Tongue (tissue), 1 donor: ENCODE measurements at regions not wholly inside any gene's neighbourhood (a gene's known extent, or its start where the extent isn't known, plus 50 kb on each side); places are given as distances from the start of the nearest gene placed in this dataset.
"Not testable (repeated sequence)": the region's sequence is repeated elsewhere in the genome, so short reads cannot be mapped to it uniquely, and the experiment has no call there.

Experiments
- DNase-seq: peaks from one replicate; pipeline ENCODE4 v3.0.0-alpha.2; 2015

DNA sequence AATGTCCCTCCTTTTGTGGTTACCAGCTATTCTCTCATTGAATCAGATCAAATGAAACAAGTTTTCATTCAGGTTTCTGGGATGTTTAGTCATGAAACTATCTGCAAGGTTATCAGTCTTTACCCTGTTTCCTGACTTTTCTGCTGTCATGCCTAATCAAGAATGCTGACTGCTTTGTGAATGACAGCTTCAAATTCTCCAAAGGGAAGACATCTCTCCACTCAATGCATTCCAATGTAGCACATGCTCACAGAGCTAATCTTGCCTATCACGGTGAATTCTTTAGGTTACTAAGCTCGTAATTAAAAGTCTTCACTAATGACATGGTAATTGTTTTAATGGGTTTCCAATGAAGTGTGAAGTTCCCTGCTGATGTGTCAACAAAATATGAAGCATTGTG, 1068.5 kb downstream of the PCDH7 start:
- no peak for DNase-seq

DNA sequence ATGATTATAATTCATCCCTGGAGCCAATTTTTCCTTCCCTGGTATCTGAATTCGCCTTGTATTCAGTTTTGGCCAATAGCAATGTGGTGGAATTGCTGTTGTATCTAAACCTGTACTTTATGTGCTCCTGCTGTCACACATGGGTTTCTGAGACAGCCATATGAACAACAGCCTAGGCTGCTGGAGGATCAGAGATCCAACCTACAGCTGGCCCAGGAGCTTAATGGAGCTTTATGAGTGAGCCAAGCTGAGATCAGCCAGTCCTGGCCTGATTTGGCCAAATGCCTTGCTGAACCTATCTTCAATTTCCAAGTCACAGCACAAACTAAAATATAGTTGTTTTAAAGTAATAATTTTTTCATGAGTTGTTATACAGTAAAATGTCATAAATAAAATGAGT, 1071.5 kb downstream of the PCDH7 start:
- peak; percentile 25 for DNase-seq

DNA sequence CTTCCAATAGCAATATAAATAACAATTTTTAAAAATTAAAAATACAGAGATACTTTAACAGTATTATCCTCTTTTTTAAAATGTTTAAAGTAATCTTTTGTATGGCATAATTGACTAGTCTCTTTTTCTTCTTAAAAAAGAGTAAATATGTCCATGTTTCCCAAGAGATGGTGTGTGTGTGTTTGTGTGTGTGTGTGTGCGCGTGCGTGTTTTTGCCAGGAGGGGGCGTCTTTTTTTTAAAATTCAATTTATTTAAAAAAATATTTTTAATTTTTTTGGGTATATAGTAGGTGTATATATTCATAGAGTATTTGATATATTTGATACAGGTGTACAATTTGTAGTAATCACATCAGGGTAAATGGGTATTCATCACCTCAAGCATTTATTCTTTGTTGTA, 1073.7 kb downstream of the PCDH7 start:
- DNase-seq: no peak

DNA sequence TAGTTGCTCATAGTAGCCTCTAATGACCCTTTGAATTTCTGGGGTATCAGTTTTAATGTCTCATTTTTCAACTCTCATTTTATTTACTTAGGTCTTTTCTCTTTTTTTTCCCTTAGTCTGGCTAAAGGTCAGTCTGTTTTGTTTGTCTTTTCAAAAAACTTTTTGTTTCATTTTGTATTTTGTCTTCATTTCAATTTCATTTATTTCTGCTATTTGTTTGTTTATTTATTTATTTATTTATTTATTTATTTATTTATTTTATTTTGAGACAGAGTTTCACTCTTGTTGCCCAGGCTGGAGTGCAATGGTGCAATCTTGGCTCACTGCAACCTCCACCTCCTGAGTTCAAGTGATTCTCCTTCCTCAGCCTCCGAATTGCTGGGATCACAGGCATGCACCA, 1076.9 kb downstream of the PCDH7 start:
- DNase-seq: not testable (repeated sequence)

DNA sequence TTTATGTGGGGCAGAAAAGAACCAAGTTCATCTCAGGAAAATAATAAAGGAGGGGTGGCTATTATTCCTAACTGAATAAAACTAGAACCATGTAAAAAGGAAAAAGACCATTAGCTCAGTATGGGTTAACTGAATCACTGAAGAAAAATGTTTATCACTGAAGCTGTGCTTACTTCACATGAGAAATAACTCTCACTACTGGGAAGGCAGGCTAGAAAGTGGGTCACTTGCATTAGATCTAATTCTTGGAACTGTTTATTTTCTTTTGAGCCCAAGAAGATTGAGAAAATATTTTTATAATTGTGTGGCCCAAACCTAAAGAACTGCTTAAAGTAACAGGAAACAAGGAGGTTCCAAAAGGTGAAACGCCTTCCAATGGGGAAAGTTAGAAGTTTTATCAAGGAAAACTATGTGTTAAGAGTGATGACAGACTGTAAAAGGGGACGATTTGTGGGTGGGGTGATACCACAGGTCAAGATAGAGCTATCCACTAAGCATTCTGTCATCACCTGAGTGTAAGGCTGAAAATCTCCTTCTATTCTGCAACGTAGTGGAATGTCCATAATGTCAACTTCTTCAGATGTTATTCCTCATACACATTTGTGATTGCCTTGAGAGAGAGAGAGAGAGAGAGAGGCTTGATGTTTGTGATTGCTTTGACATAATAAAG, 1083.5 kb downstream of the PCDH7 start:
- DNase-seq: no peak

DNA sequence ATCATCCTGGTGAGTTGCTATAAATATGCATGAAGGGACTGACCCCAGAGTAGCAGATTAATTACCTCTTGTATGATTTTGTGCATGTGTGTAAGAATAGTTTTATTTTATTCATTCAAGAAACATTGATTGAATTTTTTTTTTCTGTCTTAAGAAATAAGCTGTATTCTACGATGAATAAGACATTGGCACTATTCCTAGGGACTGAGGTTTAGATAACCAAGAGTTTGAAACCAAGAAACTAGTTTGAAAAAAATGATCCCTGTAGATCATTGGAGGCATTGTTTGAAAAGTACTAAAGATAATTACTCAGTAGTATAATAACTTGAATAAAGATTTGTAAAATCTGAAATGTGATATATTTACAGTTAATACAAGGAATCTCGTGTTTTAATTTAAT, 1086.9 kb downstream of the PCDH7 start:
- no peak for DNase-seq

DNA sequence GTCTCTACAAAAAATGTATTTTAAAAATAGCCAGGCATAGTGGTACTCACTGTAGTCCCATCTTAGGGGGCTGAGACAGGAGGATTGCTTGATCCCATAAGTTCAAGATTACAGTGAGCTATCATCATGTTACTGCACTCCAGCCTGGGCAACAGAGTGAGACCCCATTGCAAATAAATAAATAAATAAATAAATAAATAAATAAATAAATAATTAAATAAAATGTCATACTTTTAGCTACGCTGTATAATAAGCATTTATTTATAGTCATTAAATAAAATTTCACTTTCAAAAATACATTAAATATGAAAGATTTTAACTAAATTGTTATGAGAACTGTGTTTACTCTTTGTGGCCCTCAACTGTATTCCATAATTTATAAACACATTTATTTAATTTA, 1124.2 kb downstream of the PCDH7 start:
- no peak for DNase-seq

DNA sequence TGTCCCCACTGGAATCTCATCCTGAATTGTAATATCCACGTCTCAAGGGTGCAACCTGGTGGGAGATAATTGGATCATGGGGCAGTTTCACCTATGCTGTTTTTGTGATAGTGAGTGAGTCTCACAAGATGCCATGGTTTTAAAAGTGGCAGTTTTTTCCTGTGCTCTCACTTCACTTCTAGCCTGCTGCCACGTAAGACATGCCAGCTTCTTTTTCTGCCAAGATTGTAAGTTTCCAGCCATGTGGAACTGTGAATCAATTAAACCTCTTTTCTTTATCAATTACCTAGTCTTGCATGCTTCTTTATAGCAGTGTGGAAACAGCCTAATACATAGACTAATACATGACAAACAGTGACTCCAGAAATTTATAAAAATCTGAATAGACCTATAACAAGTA, 1131.8 kb downstream of the PCDH7 start:
- DNase-seq: no peak

DNA sequence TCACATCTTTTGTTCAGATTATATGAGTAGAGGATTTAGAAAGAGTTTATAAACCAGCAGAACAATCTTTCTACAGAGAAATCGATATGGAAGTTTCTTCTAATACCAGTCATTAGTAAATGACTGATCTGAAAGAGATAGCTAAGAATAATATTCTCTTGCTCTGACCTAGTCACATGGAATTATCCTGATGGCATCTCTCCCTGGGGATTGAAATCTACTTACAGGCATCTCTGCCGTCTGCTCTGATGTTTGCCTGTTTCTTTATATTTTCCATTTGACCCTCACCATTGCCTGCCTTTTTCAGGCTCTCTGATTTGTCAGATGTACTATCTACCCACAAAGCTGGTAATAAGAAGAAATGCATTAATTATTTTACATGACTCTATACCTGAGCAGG, 1157.3 kb downstream of the PCDH7 start:
- DNase-seq: no peak

DNA sequence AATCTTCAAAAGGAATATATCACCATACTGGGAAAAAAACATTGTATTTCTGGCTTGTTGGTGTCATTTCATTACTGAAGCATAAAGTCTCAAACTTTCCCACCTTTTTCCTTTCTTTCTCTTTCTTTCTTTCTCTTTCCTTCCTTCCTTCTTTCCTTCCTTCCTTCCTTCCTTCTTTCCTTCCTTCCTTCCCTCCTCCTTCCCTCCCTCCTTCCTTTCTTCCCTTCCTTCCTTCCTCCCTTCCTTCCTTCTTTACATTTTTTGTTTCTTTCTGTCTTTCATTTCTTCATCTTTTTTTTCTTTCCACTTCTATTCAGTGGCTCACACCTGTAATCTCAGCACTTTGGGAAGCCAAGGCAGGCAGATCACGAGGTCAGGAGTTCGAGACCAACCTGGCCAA, 1160.7 kb downstream of the PCDH7 start:
- DNase-seq: not testable (repeated sequence)

DNA sequence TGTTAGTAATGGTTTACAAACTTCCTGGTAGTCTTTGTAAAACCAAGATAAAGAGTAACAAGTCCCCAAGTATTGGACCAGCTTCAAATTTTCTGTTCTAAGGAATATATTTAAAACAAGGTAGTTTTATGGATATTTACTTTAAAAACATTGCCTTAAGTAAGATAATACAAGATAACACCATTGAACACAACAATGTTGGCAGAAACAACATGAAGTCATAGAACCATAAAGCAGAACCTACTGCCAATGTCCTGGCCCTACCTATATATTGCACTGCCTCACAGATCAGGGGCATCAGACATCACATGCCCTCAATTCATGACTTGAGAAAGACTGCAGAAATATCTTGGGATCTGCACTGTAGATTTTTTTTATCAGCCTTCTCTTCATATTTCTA, 1176.2 kb downstream of the PCDH7 start:
- no peak for DNase-seq

DNA sequence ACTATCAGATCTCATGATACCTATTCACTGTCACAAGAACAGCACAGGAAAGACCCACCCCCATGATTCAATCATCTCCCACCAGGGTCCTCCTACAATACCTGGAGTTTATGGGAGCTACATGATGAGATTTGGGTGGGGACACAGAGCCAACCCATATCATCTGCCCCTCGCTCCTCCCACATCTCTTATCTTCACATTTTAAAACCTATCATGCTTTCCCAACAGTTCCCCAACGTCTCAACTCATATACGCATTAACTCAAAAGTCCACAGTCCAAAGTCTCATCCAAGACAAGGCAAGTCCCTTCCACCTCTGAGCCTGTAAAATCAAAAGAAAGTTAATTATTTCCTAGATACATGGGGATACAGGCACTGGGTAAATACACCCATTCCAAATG, 1185.2 kb downstream of the PCDH7 start:
- no peak for DNase-seq

DNA sequence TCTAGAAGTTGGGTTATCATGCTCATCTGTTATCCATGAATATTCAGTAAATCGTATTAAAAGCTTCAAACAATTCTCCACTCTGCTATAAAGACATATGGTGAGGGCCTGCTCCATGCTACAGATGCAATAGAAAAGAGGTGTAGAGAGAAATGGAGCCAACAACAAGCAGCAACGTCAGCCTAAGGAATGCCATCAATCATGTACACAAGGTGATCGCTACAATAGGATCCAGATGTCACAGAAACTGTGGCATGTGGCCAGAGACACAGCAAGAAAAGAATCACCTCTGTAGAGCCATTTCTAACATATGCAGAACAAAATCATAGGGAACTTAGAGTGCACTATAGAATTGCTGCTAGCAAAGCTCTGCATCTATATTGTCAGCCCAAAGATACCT, 1188.1 kb downstream of the PCDH7 start:
- peak; percentile 3 for DNase-seq

DNA sequence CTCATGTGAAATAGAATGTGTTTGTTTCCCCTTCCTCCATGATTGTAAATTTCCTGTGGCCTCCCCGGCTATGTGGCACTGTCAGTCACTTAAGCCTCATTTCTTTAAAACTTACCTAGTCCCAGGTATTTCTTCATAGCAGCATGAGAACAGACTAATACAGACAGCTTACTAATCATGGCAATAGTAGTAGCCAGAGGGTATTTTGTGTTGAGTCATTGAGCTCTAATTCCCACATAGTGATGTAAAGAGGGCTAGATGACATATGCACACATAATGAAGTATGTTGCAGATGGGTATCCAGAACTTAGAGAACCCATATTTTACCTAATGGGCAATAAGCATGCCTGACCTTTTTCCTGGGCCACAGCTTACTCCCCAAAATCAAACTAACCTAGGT, 1197.2 kb downstream of the PCDH7 start:
- DNase-seq: no peak

DNA sequence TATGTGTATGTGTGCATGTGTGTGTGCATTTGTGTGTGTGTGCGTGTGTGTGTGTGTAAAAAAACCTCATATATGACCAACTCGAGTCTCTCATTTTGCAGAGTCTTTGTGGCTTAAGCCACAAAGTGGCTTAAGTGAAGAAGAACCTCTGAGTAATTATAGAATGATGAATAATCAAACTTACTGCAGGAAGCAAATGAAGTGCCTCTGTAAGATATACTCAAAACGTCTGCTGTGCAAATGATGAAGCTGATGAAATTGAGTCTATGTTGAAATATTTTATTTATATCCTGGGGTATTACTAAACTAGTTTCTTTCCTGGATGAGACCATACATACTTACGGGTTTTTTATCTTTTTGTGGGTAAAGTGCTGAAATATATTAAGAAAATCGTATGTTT, 1198.7 kb downstream of the PCDH7 start:
- no peak for DNase-seq

DNA sequence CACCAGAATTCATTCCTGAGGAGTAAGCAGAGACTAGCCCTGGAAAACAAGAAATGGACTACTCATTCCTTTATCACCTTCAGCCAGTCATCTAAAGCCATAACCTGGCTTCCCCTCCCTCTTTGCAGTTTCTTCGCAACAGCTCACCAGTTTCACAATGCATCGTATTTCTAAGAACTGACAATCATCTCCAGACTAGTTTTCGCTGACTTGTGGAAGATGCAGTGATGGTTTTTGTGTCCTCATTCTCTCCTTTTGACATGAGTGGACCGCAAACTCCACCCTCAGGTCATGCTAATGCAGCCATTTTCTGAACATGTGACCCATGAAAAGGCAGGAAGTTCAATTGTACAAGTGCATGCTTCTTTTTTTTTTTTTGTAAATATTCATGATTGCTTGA, 1203.5 kb downstream of the PCDH7 start:
- DNase-seq: no peak

DNA sequence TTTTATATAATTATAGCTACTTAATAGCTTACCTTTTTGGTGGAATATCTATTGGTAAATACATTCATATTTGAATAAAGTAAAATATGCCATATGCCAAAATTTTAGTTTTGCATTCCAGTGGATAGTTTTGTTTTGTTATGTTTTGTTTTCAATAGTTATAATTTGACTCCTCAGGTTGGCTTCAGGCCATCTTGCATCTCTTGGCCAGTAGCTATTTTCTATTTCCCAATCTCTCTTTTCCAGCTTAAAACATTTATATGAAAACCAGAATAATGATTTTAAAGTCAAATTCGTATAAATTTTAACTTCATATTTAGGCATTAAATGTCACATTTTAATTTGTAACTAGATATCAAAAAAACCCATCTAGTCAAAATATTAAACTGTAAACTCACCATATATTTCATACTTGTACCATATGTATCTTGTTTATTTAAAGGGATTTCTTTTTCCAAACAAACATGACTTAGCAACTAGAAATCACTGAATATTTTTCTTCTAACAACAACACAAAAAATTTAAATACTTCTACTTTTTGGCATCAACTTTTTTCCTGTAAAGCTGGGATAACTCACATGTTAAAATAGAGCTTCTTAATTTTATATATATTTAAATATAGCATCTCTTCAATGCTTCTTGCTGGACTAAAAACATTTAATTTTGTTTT, 1209.6 kb downstream of the PCDH7 start:
- peak; percentile 4 for DNase-seq

DNA sequence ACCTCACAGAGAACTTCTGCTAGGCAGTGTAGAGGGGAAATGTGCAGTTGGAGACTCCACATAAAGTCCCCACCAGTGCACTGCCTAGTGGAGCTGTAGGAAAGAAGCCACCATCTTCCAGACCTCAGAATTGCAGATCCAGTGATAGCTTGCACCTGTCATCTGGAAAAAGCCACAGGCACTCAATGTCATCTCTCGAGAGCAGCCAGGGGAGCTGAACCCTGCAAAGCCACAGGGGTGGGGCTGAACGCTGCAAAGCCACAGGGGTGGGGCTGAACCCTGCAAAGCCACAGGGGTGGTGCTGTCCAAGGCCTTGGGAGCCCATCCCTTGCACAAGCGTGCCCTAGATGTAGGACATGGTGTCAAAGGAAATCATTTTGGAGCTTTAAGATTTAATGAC, 1226.3 kb downstream of the PCDH7 start:
- DNase-seq: no peak

DNA sequence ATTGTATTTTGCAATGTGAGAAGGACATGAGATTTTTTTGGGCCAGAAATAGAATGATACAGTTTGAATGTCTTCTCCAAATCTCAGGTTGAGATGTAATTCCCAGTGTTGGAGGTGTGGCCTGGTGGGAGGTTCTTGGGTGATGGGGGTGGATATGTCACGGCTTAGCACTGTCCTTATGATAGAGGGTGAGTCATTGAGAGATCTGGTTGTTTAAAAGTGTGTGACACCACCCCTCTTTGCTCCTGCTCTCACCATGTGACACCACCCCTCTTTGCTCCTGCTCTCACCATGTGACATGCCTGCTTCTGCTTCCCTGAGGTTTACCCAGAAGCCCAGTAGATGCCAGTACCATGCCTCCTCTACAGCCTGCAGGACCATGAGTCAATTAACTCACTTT, 1226.9 kb downstream of the PCDH7 start:
- no peak for DNase-seq

DNA sequence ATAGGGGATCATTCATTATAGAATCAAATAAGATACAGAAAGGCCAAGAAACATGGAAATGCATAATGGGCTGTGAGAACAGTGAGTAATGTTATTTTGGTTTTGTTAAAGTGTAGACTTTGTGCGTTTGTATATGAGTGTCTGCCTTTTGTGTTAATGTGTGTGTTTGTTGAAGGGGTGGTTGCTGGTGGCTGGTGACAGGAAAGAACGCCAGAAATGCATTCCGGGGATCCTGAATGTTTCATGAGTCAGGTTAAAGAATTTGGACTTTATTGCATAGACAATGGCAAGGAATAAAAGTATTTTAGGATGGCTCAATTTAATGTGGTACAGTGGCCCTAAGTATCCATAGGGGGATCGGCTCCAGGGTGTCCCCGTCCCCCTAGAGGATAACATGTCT, 1228.9 kb downstream of the PCDH7 start:
- no peak for DNase-seq

DNA sequence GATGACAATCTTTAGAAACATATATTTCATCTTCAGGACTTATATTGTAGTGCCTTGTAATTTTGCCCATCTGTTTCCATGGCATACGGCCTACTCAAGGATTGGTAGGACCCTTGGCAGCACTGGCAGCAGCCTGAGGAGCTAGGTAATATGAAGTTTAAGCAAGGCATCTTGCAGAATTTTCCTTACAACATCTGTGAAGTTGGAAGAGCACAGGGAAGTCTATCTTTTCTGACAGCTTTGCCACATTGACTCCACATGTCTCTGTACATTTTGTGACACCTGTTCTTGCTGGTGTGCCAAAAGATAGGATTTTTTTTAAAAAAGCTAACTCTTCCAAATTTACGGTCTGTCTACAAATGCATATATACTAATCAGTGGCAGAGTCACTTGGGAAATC, 1235.2 kb downstream of the PCDH7 start:
- DNase-seq: no peak

DNA sequence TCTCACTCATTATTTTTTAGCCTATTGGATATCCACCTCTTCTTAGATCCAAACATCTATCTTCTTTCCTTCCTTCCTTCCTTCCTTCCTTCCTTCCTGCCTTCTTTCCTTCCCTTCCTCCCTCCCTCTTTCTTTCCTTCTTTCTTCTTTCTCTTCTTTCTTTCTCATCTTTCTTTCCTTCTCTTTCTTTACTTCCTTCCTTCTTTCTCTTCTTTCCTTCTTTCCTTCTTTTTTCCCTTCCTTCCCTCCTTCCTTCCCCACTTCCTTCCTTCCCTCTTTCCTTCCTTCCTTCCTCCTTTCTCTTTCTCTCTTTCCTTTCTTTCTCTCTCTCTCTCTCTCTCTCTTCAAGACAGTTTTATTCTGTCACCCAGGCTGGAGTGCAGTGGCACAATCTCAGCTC, 1239.8 kb downstream of the PCDH7 start:
- DNase-seq: no peak

DNA sequence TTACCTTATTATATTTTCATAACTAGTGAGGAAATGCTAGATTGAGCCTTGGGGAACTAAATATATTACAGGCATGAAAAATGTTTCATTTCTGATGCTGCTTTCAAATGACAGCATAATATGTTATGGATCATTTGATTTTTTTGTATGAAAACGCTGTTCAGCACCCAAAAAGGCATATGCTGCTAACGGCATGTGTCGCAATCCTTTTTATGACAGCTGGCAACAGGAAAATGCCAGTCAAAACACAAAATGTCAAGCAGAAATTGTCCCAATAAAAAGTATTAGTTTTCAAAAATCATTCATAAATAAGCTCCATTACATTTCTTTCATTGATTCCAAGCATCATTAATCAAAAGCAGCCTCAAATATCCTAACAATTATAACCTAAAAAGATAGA, 1244.5 kb downstream of the PCDH7 start:
- no peak for DNase-seq

DNA sequence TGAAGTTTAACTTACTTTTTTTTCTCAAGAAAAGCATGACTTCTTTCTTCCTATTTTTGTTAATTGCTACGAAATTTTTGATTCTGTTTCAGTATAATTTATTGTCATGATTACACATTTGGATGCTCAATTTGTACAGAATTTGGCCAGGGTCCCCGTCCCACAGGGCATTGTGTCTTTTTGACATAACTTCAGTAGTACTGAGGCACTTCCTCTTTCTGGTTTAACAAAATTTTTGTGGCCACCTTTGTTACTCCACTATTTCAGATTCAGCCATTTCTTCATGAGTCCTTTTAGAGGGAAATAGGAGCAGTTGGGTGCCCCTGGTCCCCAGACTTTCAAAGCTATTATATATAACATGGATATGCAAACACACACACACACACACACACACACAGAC, 1248.7 kb downstream of the PCDH7 start:
- DNase-seq: no peak
